ENCODE measurements at regions not wholly inside any gene's neighbourhood (a gene's known extent, or its start where the extent isn't known, plus 50 kb on each side); places are given as distances from the start of the nearest gene placed in this dataset.
"Not testable (repeated sequence)": the region's sequence is repeated elsewhere in the genome, so short reads cannot be mapped to it uniquely, and the experiment has no call there.

GRCh38 chr14:44388306-44388705 lies 118.8 kb downstream of the FSCB start:
- Histone ChIP-seq H3K27ac (ENCODE audit: low read depth, low read length) (no peak overlapping the region), H3K9me3 (ENCODE audit: control insufficient read depth, insufficient read depth, low read length) (no peaks in the 10 kb centered on the region), H3K9ac (ENCODE audit: low read depth, low read length) (no peak overlapping the region), H3K4me3 (ENCODE audit: low read depth, low read length) (no peak overlapping the region), H3K4me1 (ENCODE audit: control insufficient read depth, insufficient read depth, low read length) (no peaks in the 10 kb centered on the region), H3K27me3 (ENCODE audit: control insufficient read depth, insufficient read depth, low read length) (no peaks in the 10 kb centered on the region), H3K36me3 (ENCODE audit: control insufficient read depth, insufficient read depth, low read length) (no peaks in the 10 kb centered on the region)

GRCh38 chr14:44385906-44386305 lies 121.2 kb downstream of the FSCB start:
- Histone ChIP-seq H3K27ac (ENCODE audit: low read depth, low read length) (no peak overlapping the region), H3K9ac (ENCODE audit: low read depth, low read length) (no peak overlapping the region), H3K9me3 (ENCODE audit: control insufficient read depth, insufficient read depth, low read length) (no peaks in the 10 kb centered on the region), H3K36me3 (ENCODE audit: control insufficient read depth, insufficient read depth, low read length) (no peaks in the 10 kb centered on the region), H3K4me1 (ENCODE audit: control insufficient read depth, insufficient read depth, low read length) (no peaks in the 10 kb centered on the region), H3K27me3 (ENCODE audit: control insufficient read depth, insufficient read depth, low read length) (no peaks in the 10 kb centered on the region), H3K4me3 (ENCODE audit: low read depth, low read length) (no peak overlapping the region)

GRCh38 chr14:44385296-44385695 lies 121.8 kb downstream of the FSCB start:
- H3K36me3 ChIP-seq (ENCODE audit: control insufficient read depth, insufficient read depth, low read length); H3K27me3 ChIP-seq (ENCODE audit: control insufficient read depth, insufficient read depth, low read length); H3K4me3 ChIP-seq (ENCODE audit: low read depth, low read length); H3K4me1 ChIP-seq (ENCODE audit: control insufficient read depth, insufficient read depth, low read length); H3K9ac ChIP-seq (ENCODE audit: low read depth, low read length); H3K27ac ChIP-seq (ENCODE audit: low read depth, low read length); H3K9me3 ChIP-seq (ENCODE audit: control insufficient read depth, insufficient read depth, low read length): not testable (repeated sequence)

GRCh38 chr14:44384601-44385293 lies 122.3 kb downstream of the FSCB start:
- H3K9ac ChIP-seq (ENCODE audit: low read depth, low read length); H3K4me1 ChIP-seq (ENCODE audit: control insufficient read depth, insufficient read depth, low read length); H3K9me3 ChIP-seq (ENCODE audit: control insufficient read depth, insufficient read depth, low read length); H3K27ac ChIP-seq (ENCODE audit: low read depth, low read length); H3K36me3 ChIP-seq (ENCODE audit: control insufficient read depth, insufficient read depth, low read length); H3K27me3 ChIP-seq (ENCODE audit: control insufficient read depth, insufficient read depth, low read length); H3K4me3 ChIP-seq (ENCODE audit: low read depth, low read length): not testable (repeated sequence)

- Histone ChIP-seq H3K27me3 (ENCODE audit: control insufficient read depth, insufficient read depth, low read length) (no peaks in the 10 kb centered on the region), H3K4me3 (ENCODE audit: low read depth, low read length) (no peak overlapping the region), H3K27ac (ENCODE audit: low read depth, low read length) (no peak overlapping the region), H3K4me1 (ENCODE audit: control insufficient read depth, insufficient read depth, low read length) (no peaks in the 10 kb centered on the region), H3K9me3 (ENCODE audit: control insufficient read depth, insufficient read depth, low read length) (no peaks in the 10 kb centered on the region), H3K9ac (ENCODE audit: low read depth, low read length) (no peak overlapping the region), H3K36me3 (ENCODE audit: control insufficient read depth, insufficient read depth, low read length) (no peaks in the 10 kb centered on the region)
These were observed 123.0 kb downstream of the FSCB start for GRCh38 chr14:44384093-44384492.

GRCh38 chr14:44383636-44384035 lies 123.4 kb downstream of the FSCB start:
- Histone ChIP-seq H3K36me3 (ENCODE audit: control insufficient read depth, insufficient read depth, low read length) (no peaks in the 10 kb centered on the region), H3K27me3 (ENCODE audit: control insufficient read depth, insufficient read depth, low read length) (no peaks in the 10 kb centered on the region), H3K27ac (ENCODE audit: low read depth, low read length) (no peak overlapping the region), H3K9me3 (ENCODE audit: control insufficient read depth, insufficient read depth, low read length) (no peaks in the 10 kb centered on the region), H3K4me3 (ENCODE audit: low read depth, low read length) (no peak overlapping the region), H3K4me1 (ENCODE audit: control insufficient read depth, insufficient read depth, low read length) (no peaks in the 10 kb centered on the region), H3K9ac (ENCODE audit: low read depth, low read length) (no peak overlapping the region)

- H3K9ac ChIP-seq (ENCODE audit: low read depth, low read length), result no peak overlapping the region
- no peak overlapping the region for H3K4me3 ChIP-seq (ENCODE audit: low read depth, low read length)
- H3K36me3 ChIP-seq (ENCODE audit: control insufficient read depth, insufficient read depth, low read length), result no peaks in the 10 kb centered on the region
- no peaks in the 10 kb centered on the region for H3K27me3 ChIP-seq (ENCODE audit: control insufficient read depth, insufficient read depth, low read length)
- H3K27ac ChIP-seq (ENCODE audit: low read depth, low read length), result no peak overlapping the region
- H3K9me3 ChIP-seq (ENCODE audit: control insufficient read depth, insufficient read depth, low read length), result peaks cover 33% of the 10 kb centered on the region
- no peaks in the 10 kb centered on the region for H3K4me1 ChIP-seq (ENCODE audit: control insufficient read depth, insufficient read depth, low read length)
These were observed 127.6 kb downstream of the FSCB start for GRCh38 chr14:44379292-44379977.

- Histone ChIP-seq H3K4me1 (ENCODE audit: control insufficient read depth, insufficient read depth, low read length) (no peaks in the 10 kb centered on the region), H3K9me3 (ENCODE audit: control insufficient read depth, insufficient read depth, low read length) (peaks cover 35% of the 10 kb centered on the region), H3K4me3 (ENCODE audit: low read depth, low read length) (no peak overlapping the region), H3K27ac (ENCODE audit: low read depth, low read length) (no peak overlapping the region), H3K36me3 (ENCODE audit: control insufficient read depth, insufficient read depth, low read length) (no peaks in the 10 kb centered on the region), H3K27me3 (ENCODE audit: control insufficient read depth, insufficient read depth, low read length) (no peaks in the 10 kb centered on the region), H3K9ac (ENCODE audit: low read depth, low read length) (no peak overlapping the region)
These were observed 132.2 kb downstream of the FSCB start for GRCh38 chr14:44374906-44375305.

GRCh38 chr14:44372807-44373489 lies 134.1 kb downstream of the FSCB start:
- Histone ChIP-seq H3K4me3 (ENCODE audit: low read depth, low read length) (no peak overlapping the region), H3K4me1 (ENCODE audit: control insufficient read depth, insufficient read depth, low read length) (no peaks in the 10 kb centered on the region), H3K9me3 (ENCODE audit: control insufficient read depth, insufficient read depth, low read length) (peaks cover 35% of the 10 kb centered on the region), H3K9ac (ENCODE audit: low read depth, low read length) (no peak overlapping the region), H3K36me3 (ENCODE audit: control insufficient read depth, insufficient read depth, low read length) (no peaks in the 10 kb centered on the region), H3K27ac (ENCODE audit: low read depth, low read length) (no peak overlapping the region), H3K27me3 (ENCODE audit: control insufficient read depth, insufficient read depth, low read length) (no peaks in the 10 kb centered on the region)

GRCh38 chr14:44372231-44372630 lies 134.9 kb downstream of the FSCB start:
- no peaks in the 10 kb centered on the region for H3K27me3 ChIP-seq (ENCODE audit: control insufficient read depth, insufficient read depth, low read length)
- no peaks in the 10 kb centered on the region for H3K4me1 ChIP-seq (ENCODE audit: control insufficient read depth, insufficient read depth, low read length)
- H3K27ac ChIP-seq (ENCODE audit: low read depth, low read length), result no peak overlapping the region
- H3K36me3 ChIP-seq (ENCODE audit: control insufficient read depth, insufficient read depth, low read length), result no peaks in the 10 kb centered on the region
- no peak overlapping the region for H3K4me3 ChIP-seq (ENCODE audit: low read depth, low read length)
- peaks cover 29% of the 10 kb centered on the region for H3K9me3 ChIP-seq (ENCODE audit: control insufficient read depth, insufficient read depth, low read length)
- no peak overlapping the region for H3K9ac ChIP-seq (ENCODE audit: low read depth, low read length)

- Histone ChIP-seq H3K9me3 (ENCODE audit: control insufficient read depth, insufficient read depth, low read length) (peaks cover 15% of the 10 kb centered on the region), H3K36me3 (ENCODE audit: control insufficient read depth, insufficient read depth, low read length) (no peaks in the 10 kb centered on the region), H3K9ac (ENCODE audit: low read depth, low read length) (no peak overlapping the region), H3K27me3 (ENCODE audit: control insufficient read depth, insufficient read depth, low read length) (no peaks in the 10 kb centered on the region), H3K4me1 (ENCODE audit: control insufficient read depth, insufficient read depth, low read length) (no peaks in the 10 kb centered on the region), H3K4me3 (ENCODE audit: low read depth, low read length) (no peak overlapping the region), H3K27ac (ENCODE audit: low read depth, low read length) (no peak overlapping the region)
These were observed 136.4 kb downstream of the FSCB start for GRCh38 chr14:44370727-44371126.

All from HUES48 (cell line).